Adrenal gland (tissue), 9 donors: ENCODE measurements at regions not wholly inside any gene's neighbourhood (a gene's known extent, or its start where the extent isn't known, plus 50 kb on each side); places are given as distances from the start of the nearest gene placed in this dataset.

Source experiments
- DNase-seq, 7 donors: peaks; one replicate each; pipeline ENCODE4 v3.0.0-alpha.2; 2019 to 2020
- H3K27ac ChIP-seq, 5 donors: fragments of 200-600 bp; sonication (generic) in 4 of 5; 1 replicate in 3 of 5; 2 replicates in 2 of 5; pipeline versions ENCODE4 v1.5.1 to v1.8.0; 2016 to 2020; ENCODE audit warnings: mild to moderate bottlenecking in 1 of 5
- H3K27me3 ChIP-seq: fragments of 200-600 bp; 2 replicates; pipeline ENCODE4 v1.8.0; 2021
- H3K36me3 ChIP-seq, 2 donors: fragments of 200-600 bp; replicated peaks in 1 of 2; 1 replicate in 1 of 2; 2 replicates in 1 of 2; pipeline versions ENCODE4 v1.5.1 to v1.8.0; 2018 to 2022
- H3K4me1 ChIP-seq, 2 donors: fragments of 200-600 bp; replicated peaks in 1 of 2; 1 replicate in 1 of 2; 2 replicates in 1 of 2; pipeline versions ENCODE4 v1.5.1 to v1.8.0; 2018 to 2021
- H3K4me3 ChIP-seq, 4 donors: fragments of 200-600 bp; sonication (generic) in 3 of 4; one replicate each; pipeline ENCODE4 v1.5.1; 2016 to 2018
- H3K9me3 ChIP-seq, 3 donors: fragments of 200-600 bp; sonication (generic) in 1 of 3; replicated peaks in 1 of 3; 1 replicate in 2 of 3; 2 replicates in 1 of 3; pipeline versions ENCODE4 v1.5.1 to v1.8.0; 2016 to 2021
- CTCF ChIP-seq, 6 experiments: fragments of 450-650 bp in 4 of 6; fragments of 200-600 bp in 2 of 6; sonication (generic) in 1 of 6; IDR thresholded peaks; 1 replicate in 5 of 6; 2 replicates in 1 of 6; pipeline versions ENCODE4 v1.5.1 to v1.8.0; 2016 to 2021; ENCODE audit warnings: antibody characterized with exemption in 6 of 6, mild to moderate bottlenecking in 2 of 6, moderate library complexity in 1 of 6
- POLR2A ChIP-seq, 2 donors: fragments of 450-650 bp; IDR thresholded peaks; one replicate each; pipeline ENCODE4 v1.6.1; 2017; ENCODE audit warnings: antibody characterized with exemption in 2 of 2, mild to moderate bottlenecking in 2 of 2, moderate library complexity in 1 of 2
- WGBS, 4 donors: extraction: QIAGEN DNeasy Blood & Tissue Kit in 2 of 4; methylation state at CpG; one replicate each; pipeline versions ENCODE4 v1.1.5 to v1.1.7; 2013 to 2017; 5-methylcytosine and 5-hydroxymethylcytosine counted together
- intact Hi-C, 2 donors: fragments of 100-400 bp; cut with DNase I; formaldehyde crosslinking; loops; one replicate each; pipeline versions ENCODE4 v1.14.1 to v1.15.0; 2022 to 2023
- donor health status: healthy with polysubstance abuse.
- donor health status: Bipolar disorder and iron deficiency.
- donor health status: DM: yes; HTN: yes; CAD: no.
- donor health status: DM: no; HTN: no; CAD: no.
- donor health status: DM: no; HTN: no; CAD: no.

- intact Hi-C loops, result no loop called here
Observed at GRCh38 chr4:128385683-128386304, 98.2 kb upstream of the PGRMC2 start.

GRCh38 chr4:128384765-128385598 lies 97.4 kb upstream of the PGRMC2 start:
- H3K4me3 ChIP-seq, result no peak overlapping the region
- H3K4me1 ChIP-seq, result peaks cover 23 to 32% of the 10 kb centered on the region in 2 donors
- TF ChIP-seq POLR2A (IDR thresholded peaks at IDR 0.05), result no peak
- no peak for TF ChIP-seq CTCF (IDR thresholded peaks at IDR 0.05)
- DNase-seq, result no peak
- no peaks in the 10 kb centered on the region for H3K9me3 ChIP-seq
- peak overlapping the region in 2 of 5 donors; percentile 87 to 88 for H3K27ac ChIP-seq
- H3K36me3 ChIP-seq, result no peaks in the 10 kb centered on the region
- intact Hi-C loops, result no loop called here
- no peaks in the 10 kb centered on the region for H3K27me3 ChIP-seq
- WGBS, 4 donors, result 79 to 87% (median 84%) methylated on average over 12 of the region's 12 CpGs

More at GRCh38 chr4:128385683-128386304, 98.2 kb upstream of the PGRMC2 start:
- Histone ChIP-seq H3K36me3 (no peaks in the 10 kb centered on the region), H3K4me3 (no peak overlapping the region), H3K4me1 (peaks cover 29 to 40% of the 10 kb centered on the region in 2 donors), H3K9me3 (no peaks in the 10 kb centered on the region), H3K27ac (peak overlapping the region; percentile 45 to 88 (median 67)), H3K27me3 (no peaks in the 10 kb centered on the region)
- DNase-seq, result peak in 1 of 7 donors; percentile 21
- 44 to 53% (median 53%) methylated on average over 3 of the region's 3 CpGs for WGBS, 4 donors
- TF ChIP-seq CTCF (IDR thresholded peaks at IDR 0.05), result no peak
- no peak for TF ChIP-seq POLR2A (IDR thresholded peaks at IDR 0.05)

GRCh38 chr4:128384091-128384520 lies 96.5 kb upstream of the PGRMC2 start:
- Histone ChIP-seq H3K36me3 (no peaks in the 10 kb centered on the region), H3K4me3 (no peak overlapping the region), H3K27ac (peak overlapping the region in 1 of 5 donors; percentile 36), H3K27me3 (no peaks in the 10 kb centered on the region), H3K4me1 (peaks cover 23 to 30% of the 10 kb centered on the region in 2 donors), H3K9me3 (no peaks in the 10 kb centered on the region)
- DNase-seq, result no peak
- intact Hi-C loops, result no loop called here
- TF ChIP-seq CTCF (IDR thresholded peaks at IDR 0.05) (no peak), POLR2A (IDR thresholded peaks at IDR 0.05) (no peak)
- 74 to 87% (median 82%) methylated on average over 2 of the region's 2 CpGs for WGBS, 4 donors

GRCh38 chr4:128381748-128382559 lies 94.3 kb upstream of the PGRMC2 start:
- H3K27me3 ChIP-seq, result no peaks in the 10 kb centered on the region
- peaks cover 14 to 20% of the 10 kb centered on the region in 2 donors for H3K4me1 ChIP-seq
- H3K4me3 ChIP-seq, result no peak overlapping the region
- no peak for TF ChIP-seq CTCF (IDR thresholded peaks at IDR 0.05)
- no peak for TF ChIP-seq POLR2A (IDR thresholded peaks at IDR 0.05)
- peaks cover 0 to 2% (median 0%) of the 10 kb centered on the region in 3 donors for H3K9me3 ChIP-seq
- intact Hi-C loops, result no loop called here
- DNase-seq, result no peak
- WGBS, 4 donors, result 80 to 93% (median 90%) methylated on average over 4 of the region's 4 CpGs
- no peak overlapping the region for H3K27ac ChIP-seq
- no peaks in the 10 kb centered on the region for H3K36me3 ChIP-seq
